Kidney (tissue), 13 donors: ENCODE measurements at regions not wholly inside any gene's neighbourhood (a gene's known extent, or its start where the extent isn't known, plus 50 kb on each side); places are given as distances from the start of the nearest gene placed in this dataset.

Source experiments
- DNase-seq, 5 donors: peaks; one replicate each; pipeline ENCODE4 v3.0.0-alpha.2; 2013 to 2020
- FAIRE-seq: peaks from 2 replicates; lab custom pipeline; 2012; peaks lifted over from hg19 to GRCh38; lab: Jason Lieb, UNC
- H3K27ac ChIP-seq, 2 donors: one replicate each; pipeline ENCODE4 v1.7.0; 2013; ENCODE audit warnings: low read depth in 2 of 2, low read length in 2 of 2, inconsistent platforms in 1 of 2
- H3K27me3 ChIP-seq: one replicate; pipeline ENCODE4 v1.7.1; 2013; ENCODE audit warnings: low read length, inconsistent platforms; ENCODE audit not compliant: control insufficient read depth, insufficient read depth
- H3K36me3 ChIP-seq, 3 donors: one replicate each; pipeline versions ENCODE4 v1.7.0 to v1.7.1; 2013; ENCODE audit warnings: low read length in 3 of 3, control low read depth in 1 of 3, inconsistent platforms in 1 of 3; ENCODE audit not compliant: insufficient read depth in 3 of 3, control insufficient read depth in 2 of 3
- H3K4me1 ChIP-seq, 3 donors: one replicate each; pipeline versions ENCODE4 v1.7.0 to v1.7.1; 2013; ENCODE audit warnings: low read length in 3 of 3, inconsistent platforms in 1 of 3, low read depth in 1 of 3; ENCODE audit not compliant: control insufficient read depth in 2 of 3, insufficient read depth in 2 of 3
- H3K4me3 ChIP-seq, 3 donors: one replicate each; pipeline versions ENCODE4 v1.7.0 to v1.8.1; 2013; ENCODE audit warnings: low read length in 3 of 3, control low read depth in 1 of 3, inconsistent platforms in 1 of 3
- H3K9ac ChIP-seq, 3 donors: one replicate each; pipeline versions ENCODE4 v1.7.0 to v1.7.1; 2013; ENCODE audit warnings: low read length in 3 of 3, control low read depth in 1 of 3, inconsistent platforms in 1 of 3
- H3K9me3 ChIP-seq, 3 donors: one replicate each; pipeline versions ENCODE4 v1.7.0 to v1.7.1; 2013; ENCODE audit warnings: low read length in 3 of 3, control low read depth in 1 of 3, inconsistent platforms in 1 of 3; ENCODE audit not compliant: control insufficient read depth in 2 of 3, insufficient read depth in 1 of 3
- CTCF ChIP-seq: IDR thresholded peaks from 3 replicates; pipeline ENCODE4 v1.5.1; 2012; ENCODE audit warnings: mild to moderate bottlenecking, moderate library complexity, borderline replicate concordance; ENCODE audit not compliant: insufficient read depth; ENCODE audit errors: extremely low read depth
- intact Hi-C: fragments of 100-400 bp; cut with DNase I; formaldehyde crosslinking; loops from one replicate; pipeline ENCODE4 v1.11.1; 2022
- donor health status: control.
- donor health status: control.
- donor health status: control.
- donor health status: control.
- donor health status: control.
- donor health status: DM: yes; HTN: yes; CAD: no.
- donor health status: Normal renal cell carcinoma (clear cell type).

GRCh38 chr6:92147246-92147645, 1272.1 kb downstream of the EPHA7 start:
- DNase-seq (no peak), FAIRE-seq (no peak)
- H3K4me3 ChIP-seq = no peak overlapping the region
- no peaks in the 10 kb centered on the region for H3K4me1 ChIP-seq
- H3K27me3 ChIP-seq = no peaks in the 10 kb centered on the region
- no peaks in the 10 kb centered on the region for H3K36me3 ChIP-seq
- H3K9me3 ChIP-seq = no peaks in the 10 kb centered on the region
- H3K9ac ChIP-seq = no peak overlapping the region
- intact Hi-C loops = no loop called here
- H3K27ac ChIP-seq = no peak overlapping the region
- TF ChIP-seq CTCF = no peak

GRCh38 chr6:92139601-92140000, 1279.8 kb downstream of the EPHA7 start:
- TF ChIP-seq CTCF = no peak
- intact Hi-C loops = no loop called here
- no peaks in the 10 kb centered on the region for H3K9me3 ChIP-seq
- DNase-seq (no peak), FAIRE-seq (no peak)
- no peak overlapping the region for H3K4me3 ChIP-seq
- no peaks in the 10 kb centered on the region for H3K27me3 ChIP-seq
- no peak overlapping the region for H3K27ac ChIP-seq
- no peaks in the 10 kb centered on the region for H3K4me1 ChIP-seq
- no peak overlapping the region for H3K9ac ChIP-seq
- H3K36me3 ChIP-seq = no peaks in the 10 kb centered on the region

GRCh38 chr6:92132957-92133356, 1286.4 kb downstream of the EPHA7 start:
- Histone ChIP-seq H3K4me3 (no peak overlapping the region), H3K9ac (no peak overlapping the region), H3K27me3 (no peaks in the 10 kb centered on the region), H3K9me3 (no peaks in the 10 kb centered on the region), H3K36me3 (no peaks in the 10 kb centered on the region), H3K27ac (no peak overlapping the region), H3K4me1 (no peaks in the 10 kb centered on the region)
- no peak for TF ChIP-seq CTCF
- FAIRE-seq = no peak
- DNase-seq = no peak
- intact Hi-C loops = no loop called here

GRCh38 chr6:92132457-92132856, 1286.9 kb downstream of the EPHA7 start:
- DNase-seq = no peak
- Histone ChIP-seq H3K9ac (no peak overlapping the region), H3K36me3 (no peaks in the 10 kb centered on the region), H3K9me3 (no peaks in the 10 kb centered on the region), H3K27me3 (no peaks in the 10 kb centered on the region), H3K4me3 (no peak overlapping the region), H3K4me1 (no peaks in the 10 kb centered on the region), H3K27ac (no peak overlapping the region)
- FAIRE-seq = no peak
- intact Hi-C loops = no loop called here
- no peak for TF ChIP-seq CTCF
